Mesodermal cell (in vitro differentiated cells): ENCODE measurements at regions not wholly inside any gene's neighbourhood (a gene's known extent, or its start where the extent isn't known, plus 50 kb on each side); places are given as distances from the start of the nearest gene placed in this dataset.

ENCODE experiments used
- H3K27ac ChIP-seq: 2 replicates; pipeline ENCODE4 v1.7.0; 2013; ENCODE audit warnings: mild to moderate bottlenecking, low read depth, low read length, moderate library complexity; ENCODE audit not compliant: severe bottlenecking
- H3K36me3 ChIP-seq: 2 replicates; pipeline ENCODE4 v1.7.1; 2013; ENCODE audit warnings: mild to moderate bottlenecking, low read length, moderate library complexity; ENCODE audit not compliant: control insufficient read depth, insufficient read depth
- H3K4me1 ChIP-seq: one replicate; pipeline ENCODE4 v1.7.1; 2013; ENCODE audit warnings: mild to moderate bottlenecking, low read length; ENCODE audit not compliant: insufficient read depth, control insufficient read depth, poor library complexity, severe bottlenecking
- H3K4me3 ChIP-seq: 2 replicates; pipeline ENCODE4 v1.7.0; 2013; ENCODE audit warnings: low read length, control low read depth, mild to moderate bottlenecking; ENCODE audit not compliant: insufficient read depth, poor library complexity, severe bottlenecking; ENCODE audit errors: extremely low read depth
- H3K9me3 ChIP-seq: 2 replicates; pipeline ENCODE4 v1.7.1; 2013; ENCODE audit warnings: mild to moderate bottlenecking, low read length, moderate library complexity; ENCODE audit not compliant: control insufficient read depth
- WGBS, 2 experiments: methylation state at CpG; one replicate each; pipeline ENCODE4 v1.1.5; 2013; ENCODE audit warnings: missing lambda C conversion rate in 2 of 2; ENCODE audit not compliant: insufficient coverage in 2 of 2; 5-methylcytosine and 5-hydroxymethylcytosine counted together

DNA sequence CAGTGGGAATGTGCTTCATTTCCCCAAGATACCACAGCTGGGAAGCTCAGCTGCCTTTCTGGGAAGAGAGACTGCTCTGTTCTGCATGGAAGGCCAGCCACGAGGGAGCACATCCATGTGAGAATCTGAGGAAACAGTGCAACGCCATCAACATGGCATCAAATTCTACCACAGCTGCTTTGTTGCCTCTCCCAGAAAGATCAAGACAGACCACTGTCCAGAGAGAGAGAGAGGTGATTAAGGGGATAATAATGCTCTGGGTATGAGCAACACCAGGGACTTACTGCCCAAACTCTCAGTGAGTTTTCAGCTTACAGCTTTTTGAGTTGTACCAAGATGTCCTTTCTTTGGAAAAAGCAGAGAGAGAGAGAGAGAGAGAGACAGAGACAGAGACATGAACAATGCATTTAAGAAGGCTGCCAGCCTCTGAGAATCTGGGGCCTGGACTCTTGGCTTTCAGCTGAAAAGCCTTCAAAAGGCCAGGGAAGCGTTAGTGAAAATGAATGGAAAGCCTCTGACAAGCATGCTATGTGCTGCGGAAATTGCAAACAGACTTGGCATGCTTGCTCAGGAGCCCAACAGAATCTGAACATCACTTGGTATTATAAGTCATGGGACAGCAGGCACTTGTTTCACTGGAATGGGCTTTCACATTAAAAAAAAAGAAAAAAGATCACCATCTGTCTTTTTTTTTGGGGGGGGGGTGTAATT, 223.1 kb downstream of the MAP2K6 start:
- 83 to 89% methylated on average over 3 of the region's 4 CpGs for WGBS, 2 experiments
- Histone ChIP-seq H3K4me1 (peaks cover 15% of the 10 kb centered on the region), H3K9me3 (no peaks in the 10 kb centered on the region), H3K36me3 (no peaks in the 10 kb centered on the region), H3K4me3 (no peak overlapping the region), H3K27ac (peak overlapping the region; percentile 4)

DNA sequence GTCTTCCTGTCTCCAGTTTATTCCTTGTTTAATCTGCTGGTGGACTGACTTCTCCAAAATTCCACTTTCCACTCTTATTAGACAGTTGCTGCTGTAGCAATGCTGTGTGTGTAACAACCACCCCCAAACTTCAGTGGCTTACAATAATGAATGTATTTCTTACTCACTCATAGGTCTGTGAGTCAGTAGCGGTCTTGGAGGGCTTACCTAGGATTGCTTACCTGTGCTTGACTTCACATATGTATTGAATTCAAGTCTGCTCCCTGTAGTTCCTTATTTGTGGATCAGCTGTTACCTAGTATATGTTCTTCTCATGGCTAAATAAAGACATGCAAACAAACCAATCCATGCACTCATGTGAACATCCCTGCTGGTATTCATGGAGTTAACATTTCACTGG, 224.6 kb downstream of the MAP2K6 start:
- no peaks in the 10 kb centered on the region for H3K9me3 ChIP-seq
- H3K27ac ChIP-seq, result no peak overlapping the region
- WGBS, 2 experiments, result no CpG with 5 or more reads among the region's 1 CpG
- H3K4me3 ChIP-seq, result no peak overlapping the region
- H3K36me3 ChIP-seq, result no peaks in the 10 kb centered on the region
- peaks cover 15% of the 10 kb centered on the region for H3K4me1 ChIP-seq

DNA sequence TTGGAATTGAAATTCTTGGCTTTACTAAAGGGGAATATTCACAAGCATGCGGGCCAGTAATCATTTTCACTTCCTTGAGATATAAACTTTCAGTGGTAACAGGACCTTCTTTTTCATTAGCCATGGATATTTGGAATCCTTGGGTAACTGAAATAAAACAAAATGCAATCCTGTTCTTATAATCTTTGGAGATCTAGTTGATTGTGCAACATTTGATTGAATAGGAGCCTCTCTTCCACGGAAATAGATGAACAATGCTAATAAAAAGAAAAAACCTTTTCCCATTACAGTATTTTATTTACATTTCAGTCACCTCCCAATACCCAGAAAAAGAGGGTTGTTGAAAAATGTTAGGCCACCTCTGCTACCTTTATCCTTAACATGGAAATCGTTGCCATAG, 225.6 kb downstream of the MAP2K6 start:
- no peak overlapping the region for H3K27ac ChIP-seq
- 100% methylated on average over 2 of the region's 3 CpGs; no CpG with 5 or more reads in 1 of the 2 experiments for WGBS, 2 experiments
- H3K4me1 ChIP-seq, result peaks cover 15% of the 10 kb centered on the region
- no peaks in the 10 kb centered on the region for H3K36me3 ChIP-seq
- no peak overlapping the region for H3K4me3 ChIP-seq
- H3K9me3 ChIP-seq, result no peaks in the 10 kb centered on the region

DNA sequence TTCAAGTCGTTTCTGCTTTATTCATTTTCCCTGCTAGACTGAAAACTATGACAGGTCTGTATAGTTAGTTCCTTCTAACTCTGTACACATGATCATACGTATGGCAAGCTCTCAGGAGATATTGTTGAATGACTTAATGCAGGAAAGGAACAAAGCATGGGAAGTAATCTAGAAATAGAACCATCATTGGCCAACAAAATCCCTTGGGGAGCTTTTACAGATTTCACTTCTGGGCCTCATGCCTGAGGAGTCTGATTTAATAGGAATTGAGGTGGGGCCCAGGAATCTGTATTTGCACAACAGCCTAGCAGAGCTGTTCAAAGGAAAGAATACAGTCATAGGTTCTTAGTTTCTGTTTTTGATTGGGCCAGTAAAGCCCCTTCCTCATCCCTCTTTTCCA, 229.2 kb downstream of the MAP2K6 start:
- H3K4me1 ChIP-seq, result no peaks in the 10 kb centered on the region
- no peaks in the 10 kb centered on the region for H3K36me3 ChIP-seq
- WGBS, 2 experiments, result 86% methylated on average over 1 of the region's 2 CpGs; no CpG with 5 or more reads in 1 of the 2 experiments
- H3K9me3 ChIP-seq, result no peaks in the 10 kb centered on the region
- H3K27ac ChIP-seq, result no peak overlapping the region
- H3K4me3 ChIP-seq, result no peak overlapping the region

DNA sequence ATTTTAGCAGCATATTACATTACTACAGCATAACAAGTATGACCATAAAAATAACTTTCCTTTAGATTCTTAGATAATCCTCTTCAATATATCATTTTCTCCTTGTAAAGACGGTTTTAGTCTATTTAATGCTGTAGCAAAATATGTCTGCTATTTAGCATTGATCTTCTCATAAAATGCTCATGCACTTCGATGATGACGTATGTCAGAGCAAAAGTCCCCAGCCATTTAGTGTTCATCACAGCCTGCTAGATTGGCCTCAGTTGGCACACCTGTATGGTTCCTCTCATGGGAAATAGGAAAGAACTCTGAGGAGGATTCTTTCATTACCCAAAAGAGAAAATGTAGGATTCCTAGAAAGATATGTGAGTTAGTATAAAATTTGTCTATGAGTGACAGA, 232.2 kb downstream of the MAP2K6 start:
- no peak overlapping the region for H3K4me3 ChIP-seq
- no peak overlapping the region for H3K27ac ChIP-seq
- 88% methylated on average over 2 of the region's 3 CpGs; no CpG with 5 or more reads in 1 of the 2 experiments for WGBS, 2 experiments
- H3K36me3 ChIP-seq, result no peaks in the 10 kb centered on the region
- H3K4me1 ChIP-seq, result no peaks in the 10 kb centered on the region
- no peaks in the 10 kb centered on the region for H3K9me3 ChIP-seq

DNA sequence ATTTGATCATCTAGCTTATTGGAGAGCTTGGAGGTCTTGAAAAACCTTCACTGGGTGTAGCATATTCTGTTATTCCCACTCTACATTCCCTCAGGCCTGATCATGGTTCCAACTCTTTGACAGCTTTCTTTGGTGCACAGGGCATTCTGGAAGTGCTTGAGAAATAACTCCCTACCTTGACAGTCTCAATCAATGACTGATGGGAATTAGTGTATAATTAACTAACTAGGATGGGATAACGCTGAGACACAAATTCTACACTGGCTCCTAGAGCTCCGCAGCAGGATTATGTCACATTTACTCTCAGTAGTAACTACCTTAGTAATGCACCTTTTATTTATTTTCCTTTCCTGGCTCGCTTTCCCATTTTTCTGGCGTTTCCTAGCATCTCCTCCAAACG, 236.4 kb downstream of the MAP2K6 start:
- Histone ChIP-seq H3K4me1 (no peaks in the 10 kb centered on the region), H3K36me3 (no peaks in the 10 kb centered on the region), H3K27ac (no peak overlapping the region), H3K9me3 (peaks cover 6% of the 10 kb centered on the region), H3K4me3 (no peak overlapping the region)
- 100% methylated on average over 2 to 3 of the region's 5 CpGs for WGBS, 2 experiments

DNA sequence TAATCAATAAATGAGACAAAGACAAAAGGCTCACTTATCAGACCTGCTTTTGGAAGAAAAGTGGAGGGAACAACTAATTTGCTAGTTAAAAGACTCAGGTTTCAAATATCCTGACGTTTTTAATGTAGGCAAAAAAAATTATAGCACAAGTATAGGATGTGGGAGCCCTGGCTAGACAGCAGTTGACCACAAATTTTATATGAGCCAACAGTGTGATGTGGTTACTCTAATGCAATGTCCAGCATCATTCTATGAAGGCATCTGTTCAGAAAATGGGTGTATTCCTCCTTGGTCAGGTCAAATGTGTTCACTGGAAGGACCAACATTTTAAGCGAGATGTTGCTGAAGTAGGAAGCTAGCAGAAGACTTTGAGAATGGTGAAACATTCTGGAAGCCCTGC, 237.4 kb downstream of the MAP2K6 start:
- WGBS, 2 experiments, result 83 to 88% methylated on average over 1 to 2 of the region's 2 CpGs
- Histone ChIP-seq H3K4me1 (no peaks in the 10 kb centered on the region), H3K4me3 (no peak overlapping the region), H3K27ac (no peak overlapping the region), H3K9me3 (peaks cover 6% of the 10 kb centered on the region), H3K36me3 (no peaks in the 10 kb centered on the region)

DNA sequence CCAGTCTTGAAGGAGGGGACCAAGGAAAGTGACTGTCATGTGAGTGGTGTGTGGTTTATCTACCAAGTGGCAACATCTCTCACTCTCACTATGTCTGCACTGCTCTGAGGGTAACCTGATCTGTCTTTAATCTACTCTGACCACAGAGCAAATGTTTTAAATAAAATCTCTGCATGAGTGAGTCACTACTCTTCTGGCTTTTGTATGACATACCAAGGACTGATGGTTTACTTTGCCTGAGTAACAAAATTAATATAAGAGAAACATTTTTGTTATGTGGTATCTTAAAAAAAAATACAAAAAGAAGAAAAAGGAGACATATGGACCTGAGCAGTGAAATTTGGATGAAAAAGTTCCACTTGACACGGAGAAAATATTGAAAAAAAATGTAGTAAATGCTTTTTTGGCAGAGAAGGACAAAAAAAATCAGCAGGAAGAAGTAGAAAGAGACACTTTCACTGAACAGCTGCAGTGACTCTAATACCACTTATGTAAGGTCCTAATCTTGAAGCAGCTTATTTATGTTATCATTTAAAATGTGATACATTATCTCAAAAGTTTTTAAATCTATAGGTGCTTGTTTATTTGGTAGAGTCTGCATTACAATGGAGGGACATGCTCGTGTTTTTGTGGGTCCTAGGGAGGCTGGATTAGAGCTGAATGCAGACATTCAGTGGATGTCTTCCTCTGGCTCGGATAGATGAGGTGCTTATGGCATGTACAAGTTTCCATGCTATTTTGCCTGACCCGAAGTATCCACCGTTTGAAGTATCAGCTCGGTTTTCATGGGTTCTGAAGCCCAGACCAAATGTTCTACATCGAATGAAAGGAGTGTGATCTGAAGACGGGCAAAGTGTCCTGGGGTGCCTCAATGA, 240.7 kb downstream of the MAP2K6 start:
- Histone ChIP-seq H3K4me1 (no peaks in the 10 kb centered on the region), H3K27ac (peak overlapping the region; percentile 19), H3K36me3 (no peaks in the 10 kb centered on the region), H3K4me3 (no peak overlapping the region), H3K9me3 (peaks cover 6% of the 10 kb centered on the region)
- WGBS, 2 experiments, result 89 to 96% methylated on average over 7 to 8 of the region's 8 CpGs

DNA sequence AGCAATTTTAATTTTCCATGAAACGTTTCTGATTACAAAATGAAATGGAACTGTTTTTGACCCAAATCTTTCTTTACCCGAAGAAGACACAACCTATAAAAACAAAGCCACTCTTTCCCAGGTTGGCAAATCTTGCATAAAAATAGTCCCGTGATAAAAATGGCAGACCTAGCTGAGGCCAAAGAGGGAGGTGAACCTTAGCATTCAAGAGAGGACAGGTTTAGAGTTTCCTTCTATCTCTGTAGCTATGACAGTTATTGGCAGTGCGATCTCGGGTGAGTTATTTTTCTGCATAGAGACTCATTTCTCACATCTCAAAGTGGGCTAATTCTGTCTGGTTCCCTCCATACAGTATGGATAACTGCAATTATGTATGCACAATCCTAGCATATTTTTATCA, 241.4 kb downstream of the MAP2K6 start:
- Histone ChIP-seq H3K4me1 (no peaks in the 10 kb centered on the region), H3K4me3 (no peak overlapping the region), H3K27ac (no peak overlapping the region), H3K9me3 (peaks cover 6% of the 10 kb centered on the region), H3K36me3 (no peaks in the 10 kb centered on the region)
- WGBS, 2 experiments, result 88 to 100% methylated on average over 2 to 3 of the region's 5 CpGs

DNA sequence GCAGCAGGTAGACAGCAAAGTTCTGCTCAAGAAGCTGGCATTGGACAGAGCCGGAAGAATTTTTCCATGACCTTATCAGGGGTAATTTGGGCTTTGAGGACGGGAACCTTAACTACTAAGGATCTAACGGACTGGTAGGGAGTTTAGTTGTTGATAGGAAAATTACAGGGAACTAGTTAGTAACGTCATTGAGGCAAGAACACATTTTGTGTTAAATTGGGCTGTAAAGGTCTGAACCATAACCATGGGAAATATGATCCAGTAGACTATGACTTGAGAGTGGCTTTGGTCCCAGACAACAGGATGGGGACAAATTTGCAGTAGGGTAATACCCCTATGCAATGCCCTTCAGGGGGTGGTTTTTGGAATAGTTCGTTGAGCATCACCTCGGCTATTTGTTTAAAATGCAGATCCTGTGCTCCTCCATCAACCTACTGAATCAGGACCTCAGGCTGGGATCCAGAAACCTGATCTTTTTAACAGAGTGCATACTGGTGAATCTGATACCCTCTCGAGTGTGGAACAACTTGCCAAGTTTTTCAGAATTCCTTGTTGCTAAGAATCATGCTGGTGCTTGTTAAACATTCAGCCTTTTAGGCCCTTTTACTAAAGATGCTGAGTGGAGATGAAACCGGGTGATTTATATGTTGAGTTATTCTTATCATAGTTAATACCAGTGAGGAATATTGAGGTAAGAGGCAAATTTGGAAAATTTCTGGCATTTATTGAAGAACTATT, 255.1 kb downstream of the MAP2K6 start:
- peaks cover 22% of the 10 kb centered on the region for H3K4me1 ChIP-seq
- H3K4me3 ChIP-seq, result no peak overlapping the region
- H3K27ac ChIP-seq, result no peak overlapping the region
- WGBS, 2 experiments, result 90 to 92% methylated on average over 3 to 5 of the region's 8 CpGs
- H3K36me3 ChIP-seq, result no peaks in the 10 kb centered on the region
- no peaks in the 10 kb centered on the region for H3K9me3 ChIP-seq
